Calu3 (cell line): ENCODE measurements at regions not wholly inside any gene's neighbourhood (a gene's known extent, or its start where the extent isn't known, plus 50 kb on each side); places are given as distances from the start of the nearest gene placed in this dataset.

Experiments used
- BruUV-seq: library from RNA; stranded (reverse); fragments of 400-500 nt; replicated peaks from 2 replicates; lab custom pipeline; 2021; lab: Mats Ljungman, UMichigan
- CTCF ChIA-PET: fragments of 300-600 bp; sonication (Branson Sonifier 250); formaldehyde crosslinking; loops from one replicate; lab custom pipeline; 2022; ENCODE audit warnings: antibody characterized with exemption; lab: Charles Lee
- DNase-seq: peaks from one replicate; pipeline ENCODE4 v3.0.0; 2022
- H3K27ac Mint-ChIP-seq: one replicate; pipeline ENCODE4 v1.8.0; 2022; ENCODE audit warnings: mixed read lengths; ENCODE audit not compliant: unreplicated experiment
- H3K27me3 Mint-ChIP-seq: one replicate; pipeline ENCODE4 v1.8.0; 2022; ENCODE audit warnings: mixed read lengths; ENCODE audit not compliant: unreplicated experiment
- H3K36me3 Mint-ChIP-seq: one replicate; pipeline ENCODE4 v1.8.0; 2022; ENCODE audit warnings: mild to moderate bottlenecking, moderate library complexity, mixed read lengths; ENCODE audit not compliant: insufficient read depth, unreplicated experiment
- H3K4me1 Mint-ChIP-seq: one replicate; pipeline ENCODE4 v1.8.0; 2022; ENCODE audit warnings: mild to moderate bottlenecking, low read depth, mixed read lengths; ENCODE audit not compliant: unreplicated experiment
- H3K4me3 Mint-ChIP-seq: one replicate; pipeline ENCODE4 v1.8.0; 2022; ENCODE audit warnings: mild to moderate bottlenecking, low read depth, moderate library complexity, mixed read lengths; ENCODE audit not compliant: unreplicated experiment
- H3K9me3 Mint-ChIP-seq: one replicate; pipeline ENCODE4 v1.8.0; 2022; ENCODE audit warnings: low read depth, mixed read lengths; ENCODE audit not compliant: unreplicated experiment
- CTCF ChIP-seq: fragments of 200-600 bp; IDR thresholded peaks from one replicate; pipeline ENCODE4 v1.8.0; 2022; ENCODE audit warnings: antibody characterized with exemption; ENCODE audit not compliant: unreplicated experiment
- intact Hi-C: fragments of 100-400 bp; cut with micrococcal nuclease; formaldehyde crosslinking; loops from one replicate; pipeline ENCODE4 v1.10.0; 2022; ENCODE audit not compliant: unreplicated experiment

DNA sequence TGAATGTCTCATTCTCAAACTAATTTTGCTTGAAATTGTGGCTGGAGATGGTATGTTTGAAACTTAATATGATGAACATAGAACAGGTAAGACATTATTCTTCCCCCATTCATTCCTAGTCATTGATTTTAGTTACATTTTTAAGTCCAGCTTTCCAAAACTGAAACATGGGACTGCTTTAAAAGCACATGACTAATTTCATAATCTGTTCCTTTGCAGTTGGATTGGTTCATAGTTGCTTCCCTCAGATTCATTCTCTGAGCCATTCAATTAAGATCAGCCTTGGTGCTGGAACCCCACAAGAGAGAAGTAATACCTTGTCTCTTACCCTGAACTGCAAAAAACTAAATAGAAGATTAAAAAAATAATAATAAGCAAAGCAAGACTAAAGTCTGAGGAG, 87.5 kb upstream of the TGFBR2 start:
- H3K27me3 Mint-ChIP-seq: no peaks in the 10 kb centered on the region
- BruUV-seq: no TSS peak
- no peak for DNase-seq
- CTCF ChIA-PET: no interaction called here
- no peaks in the 10 kb centered on the region for H3K4me1 Mint-ChIP-seq
- H3K4me3 Mint-ChIP-seq: no peak overlapping the region
- H3K36me3 Mint-ChIP-seq: no peaks in the 10 kb centered on the region
- TF ChIP-seq CTCF: no peak
- no peaks in the 10 kb centered on the region for H3K9me3 Mint-ChIP-seq
- no peak overlapping the region for H3K27ac Mint-ChIP-seq
- intact Hi-C loops: no loop called here

- CTCF ChIA-PET: no interaction called here
- no peak for TF ChIP-seq CTCF
- Mint-ChIP-seq H3K27ac (no peak overlapping the region), H3K9me3 (no peaks in the 10 kb centered on the region), H3K27me3 (no peaks in the 10 kb centered on the region), H3K4me3 (no peak overlapping the region), H3K36me3 (no peaks in the 10 kb centered on the region), H3K4me1 (peaks cover under 1% of the 10 kb centered on the region)
- DNase-seq: no peak
- BruUV-seq: no TSS peak
- intact Hi-C loops: no loop called here
Measured at GRCh38 chr3:30520699-30521098, 85.7 kb upstream of the TGFBR2 start.

DNA sequence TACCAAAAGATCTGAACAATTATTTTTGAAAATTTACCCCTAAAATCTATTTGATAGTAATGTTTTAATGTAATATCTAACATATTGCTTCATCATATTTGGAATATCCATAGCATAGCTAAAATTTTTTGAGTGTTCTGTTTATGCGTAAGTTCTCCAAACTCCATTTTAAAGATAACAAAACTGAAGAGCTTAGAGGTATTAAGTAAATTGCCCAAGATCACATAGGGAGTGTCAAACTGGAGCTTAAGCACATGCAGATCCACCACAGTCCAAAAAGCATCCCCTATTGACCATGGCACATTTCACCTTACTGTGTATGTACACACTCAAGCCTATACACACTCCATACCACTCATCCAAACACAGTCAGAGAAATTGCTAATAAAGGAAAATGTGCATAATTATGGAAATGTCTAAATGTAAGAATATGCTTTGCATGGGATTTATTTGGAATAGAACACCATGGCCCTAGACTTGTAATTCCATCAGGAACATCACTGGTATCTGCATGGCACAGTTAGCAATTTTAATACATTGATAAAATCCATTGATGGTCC, 85.2 kb upstream of the TGFBR2 start:
- Mint-ChIP-seq H3K9me3 (peaks cover 2% of the 10 kb centered on the region), H3K27ac (no peak overlapping the region), H3K27me3 (no peaks in the 10 kb centered on the region), H3K36me3 (no peaks in the 10 kb centered on the region), H3K4me3 (no peak overlapping the region), H3K4me1 (peaks cover 6% of the 10 kb centered on the region)
- CTCF ChIA-PET: no interaction called here
- no peak for TF ChIP-seq CTCF
- no peak for DNase-seq
- no TSS peak for BruUV-seq
- intact Hi-C loops: no loop called here

DNA sequence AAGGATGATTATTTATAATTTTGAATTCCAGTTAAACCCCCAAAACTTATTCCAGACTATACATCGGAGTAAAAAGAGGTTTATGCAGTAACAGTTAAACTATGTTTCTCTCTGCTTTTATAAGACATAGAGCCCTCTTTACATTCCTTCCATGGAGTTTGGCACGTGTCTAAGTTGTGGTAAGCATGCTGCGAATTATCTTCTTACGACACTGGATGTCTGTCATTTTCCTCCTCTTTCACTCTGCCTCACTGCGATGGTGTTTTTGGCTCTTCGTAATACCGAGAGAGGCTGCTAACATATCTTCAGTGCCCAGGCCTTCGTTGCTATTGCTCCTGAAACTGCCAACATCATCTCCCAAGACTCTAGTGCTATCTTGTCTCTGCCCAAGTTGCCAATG, 83.9 kb upstream of the TGFBR2 start:
- DNase-seq: no peak
- intact Hi-C loops: no loop called here
- Mint-ChIP-seq H3K4me1 (peaks cover 10% of the 10 kb centered on the region), H3K36me3 (no peaks in the 10 kb centered on the region), H3K4me3 (no peak overlapping the region), H3K27ac (no peak overlapping the region), H3K9me3 (peaks cover 5% of the 10 kb centered on the region), H3K27me3 (no peaks in the 10 kb centered on the region)
- no TSS peak for BruUV-seq
- no peak for TF ChIP-seq CTCF
- CTCF ChIA-PET: no interaction called here
